ENCODE measurements at regions not wholly inside any gene's neighbourhood (a gene's known extent, or its start where the extent isn't known, plus 50 kb on each side); places are given as distances from the start of the nearest gene placed in this dataset.

DNA sequence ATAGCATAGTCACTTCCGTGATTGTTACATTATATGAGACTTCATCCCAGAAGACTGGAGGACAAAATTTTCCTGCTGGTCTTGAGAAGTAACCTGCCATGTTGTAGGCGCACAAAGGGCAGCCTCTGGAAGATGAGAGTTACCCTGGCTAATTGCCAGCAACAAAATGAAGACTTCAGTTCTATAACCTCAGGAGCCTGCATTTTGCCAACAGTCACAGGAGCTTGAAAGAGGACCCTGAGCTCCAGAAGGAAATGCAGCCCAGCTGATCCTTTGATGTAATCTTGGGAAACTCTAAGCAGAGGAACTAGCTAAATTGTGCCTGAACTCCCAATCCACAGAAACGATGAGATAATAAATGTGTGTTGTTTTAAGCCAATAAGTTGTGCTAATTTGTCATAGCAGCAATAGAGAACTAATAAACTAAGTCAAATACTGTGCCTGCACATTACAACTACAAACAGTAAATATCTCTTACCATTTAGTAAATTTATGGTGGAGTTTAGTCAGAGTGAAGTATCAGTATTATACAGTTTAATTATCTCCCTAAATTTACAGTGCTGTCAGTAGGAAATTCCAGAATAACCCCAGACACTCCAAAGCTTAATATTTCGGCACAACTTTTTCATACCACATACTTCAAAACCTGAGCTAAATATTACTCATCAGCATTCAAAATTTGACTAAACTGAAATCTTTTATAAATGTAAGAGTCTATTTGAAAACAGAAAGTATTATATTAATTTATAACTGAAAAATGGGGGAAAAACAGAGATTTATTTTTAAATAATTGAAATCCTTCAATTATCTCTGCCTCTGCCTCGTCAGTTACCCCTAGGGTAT is 90.1 kb upstream of the MAPK10 start:
- H4K91ac ChIP-seq (ENCODE audit: low read depth, low read length, poor library complexity), result no peak overlapping the region
- no peak overlapping the region for H2AFZ ChIP-seq (ENCODE audit: low read length)
- H3K14ac ChIP-seq (ENCODE audit: low read length), result no peak overlapping the region
- no peak overlapping the region for H3K18ac ChIP-seq (ENCODE audit: low read length)
- peaks cover 9 to 19% of the 10 kb centered on the region in 2 donors for H3K4me1 ChIP-seq (ENCODE audit: control insufficient read depth in 2 of 2, insufficient read depth in 1 of 2, low read depth in 1 of 2, low read length in 2 of 2)
- H2BK15ac ChIP-seq (ENCODE audit: low read length), result no peak overlapping the region
- H4K8ac ChIP-seq (ENCODE audit: low read depth, low read length), result no peak overlapping the region
- no peak overlapping the region for H2BK5ac ChIP-seq (ENCODE audit: low read length)
- H3K27ac ChIP-seq (replicated peaks; ENCODE audit: low read length), result peak overlapping the region; percentile 41
- no peaks in the 10 kb centered on the region for H3K79me1 ChIP-seq (ENCODE audit: low read depth, low read length)
- H3K27me3 ChIP-seq (ENCODE audit: control insufficient read depth in 3 of 3, insufficient read depth in 3 of 3, low read depth in 1 of 3, low read length in 3 of 3), result no peaks in the 10 kb centered on the region
- H3K23ac ChIP-seq (ENCODE audit: low read depth, low read length, poor library complexity), result no peak overlapping the region
- no peak overlapping the region for H3K9ac ChIP-seq (ENCODE audit: low read depth, low read length, poor library complexity)
- WGBS, 2 donors (ENCODE audit: extremely low coverage in 2 of 2, insufficient read length in 2 of 2, insufficient replicate concordance in 1 of 2), result no CpG with 5 or more reads among the region's 5 CpGs
- DNase-seq (ENCODE audit: low spot score), result no peak
- H3K4me2 ChIP-seq (ENCODE audit: insufficient read depth, low read length, poor library complexity, severe bottlenecking), result no peak overlapping the region
- H3K9me3 ChIP-seq (replicated peaks in 1 of 2; ENCODE audit: control insufficient read depth in 2 of 2, insufficient read depth in 1 of 2, low read depth in 1 of 2, low read length in 2 of 2), result peaks cover 0 to 22% of the 10 kb centered on the region in 2 donors
- H3K4me3 ChIP-seq (ENCODE audit: low read length in 2 of 2), result no peak overlapping the region
- no peak overlapping the region for H3K4ac ChIP-seq (ENCODE audit: low read length)
- no peak overlapping the region for H2BK12ac ChIP-seq (ENCODE audit: low read length)
- no peak overlapping the region for H2BK120ac ChIP-seq (ENCODE audit: low read depth, low read length)
- H3K36me3 ChIP-seq (replicated peaks in 1 of 2; ENCODE audit: control insufficient read depth in 2 of 2, insufficient read depth in 2 of 2, low read length in 2 of 2), result no peaks in the 10 kb centered on the region
- no peak overlapping the region for H2AK5ac ChIP-seq (ENCODE audit: low read depth, low read length)

- Histone ChIP-seq H3K18ac (ENCODE audit: low read length) (no peak overlapping the region), H3K79me1 (ENCODE audit: low read depth, low read length) (no peaks in the 10 kb centered on the region), H3K36me3 (replicated peaks in 1 of 2; ENCODE audit: control insufficient read depth in 2 of 2, insufficient read depth in 2 of 2, low read length in 2 of 2) (no peaks in the 10 kb centered on the region), H2BK5ac (ENCODE audit: low read length) (no peak overlapping the region), H4K8ac (ENCODE audit: low read depth, low read length) (no peak overlapping the region), H4K91ac (ENCODE audit: low read depth, low read length, poor library complexity) (no peak overlapping the region), H3K4me2 (ENCODE audit: insufficient read depth, low read length, poor library complexity, severe bottlenecking) (no peak overlapping the region), H3K27ac (replicated peaks; ENCODE audit: low read length) (peak overlapping the region; percentile 36), H3K23ac (ENCODE audit: low read depth, low read length, poor library complexity) (no peak overlapping the region), H3K4ac (ENCODE audit: low read length) (no peak overlapping the region), H3K4me1 (ENCODE audit: control insufficient read depth in 2 of 2, insufficient read depth in 1 of 2, low read depth in 1 of 2, low read length in 2 of 2) (peaks cover 9 to 19% of the 10 kb centered on the region in 2 donors), H3K9ac (ENCODE audit: low read depth, low read length, poor library complexity) (no peak overlapping the region), H2BK15ac (ENCODE audit: low read length) (no peak overlapping the region), H3K4me3 (ENCODE audit: low read length in 2 of 2) (no peak overlapping the region), H2AFZ (ENCODE audit: low read length) (peak overlapping the region; percentile 8), H2AK5ac (ENCODE audit: low read depth, low read length) (no peak overlapping the region), H2BK120ac (ENCODE audit: low read depth, low read length) (no peak overlapping the region), H3K27me3 (ENCODE audit: control insufficient read depth in 3 of 3, insufficient read depth in 3 of 3, low read depth in 1 of 3, low read length in 3 of 3) (no peaks in the 10 kb centered on the region), H2BK12ac (ENCODE audit: low read length) (no peak overlapping the region), H3K9me3 (replicated peaks in 1 of 2; ENCODE audit: control insufficient read depth in 2 of 2, insufficient read depth in 1 of 2, low read depth in 1 of 2, low read length in 2 of 2) (peaks cover 0 to 14% of the 10 kb centered on the region in 2 donors), H3K14ac (ENCODE audit: low read length) (no peak overlapping the region)
- DNase-seq (ENCODE audit: low spot score), result no peak
- no CpG with 5 or more reads among the region's 3 CpGs for WGBS, 2 donors (ENCODE audit: extremely low coverage in 2 of 2, insufficient read length in 2 of 2, insufficient replicate concordance in 1 of 2)
Measured at GRCh38 chr4:86450861-86451260, 91.0 kb upstream of the MAPK10 start.

DNA sequence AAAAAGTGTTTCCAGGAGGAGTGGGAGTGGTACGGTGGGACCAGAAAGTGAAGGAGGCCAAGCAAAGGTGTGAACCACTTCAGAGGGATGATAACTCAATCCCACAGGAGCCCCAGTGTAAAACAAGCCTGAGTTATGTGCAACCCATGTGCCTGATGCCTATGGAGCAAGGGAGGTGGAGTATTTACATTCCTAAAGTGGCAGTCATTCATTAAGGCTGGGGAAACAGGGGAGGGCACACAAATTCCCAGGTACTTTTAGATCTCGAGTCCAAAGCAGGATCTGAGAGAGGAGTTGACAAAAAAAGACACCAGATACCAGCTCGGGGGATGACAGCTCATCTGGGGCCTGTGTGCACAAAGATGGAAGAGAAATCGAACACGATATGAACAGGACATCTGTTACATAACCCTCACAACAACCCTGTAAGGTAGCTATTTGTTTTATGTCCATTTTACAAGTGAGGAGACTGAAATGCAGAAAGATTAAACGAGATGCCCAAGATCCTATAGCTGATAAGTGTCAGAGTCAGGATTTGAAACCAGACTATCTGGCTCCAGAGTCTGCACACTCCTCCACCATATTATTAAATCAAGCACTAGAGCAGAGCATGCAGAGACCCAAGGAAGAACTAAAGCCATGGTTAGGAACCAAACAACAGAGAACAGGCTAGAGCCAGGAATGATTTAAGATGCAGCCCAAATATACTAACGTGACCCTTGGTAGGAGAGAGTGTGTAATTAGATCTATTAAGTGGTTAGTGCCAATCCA is 91.9 kb upstream of the MAPK10 start:
- H3K4me1 ChIP-seq (ENCODE audit: control insufficient read depth in 2 of 2, insufficient read depth in 1 of 2, low read depth in 1 of 2, low read length in 2 of 2), result peaks cover 9 to 19% of the 10 kb centered on the region in 2 donors
- no peak overlapping the region for H3K23ac ChIP-seq (ENCODE audit: low read depth, low read length, poor library complexity)
- H2BK15ac ChIP-seq (ENCODE audit: low read length), result no peak overlapping the region
- no peak overlapping the region for H2BK120ac ChIP-seq (ENCODE audit: low read depth, low read length)
- no peak overlapping the region for H4K91ac ChIP-seq (ENCODE audit: low read depth, low read length, poor library complexity)
- no peaks in the 10 kb centered on the region for H3K79me1 ChIP-seq (ENCODE audit: low read depth, low read length)
- H3K9ac ChIP-seq (ENCODE audit: low read depth, low read length, poor library complexity), result no peak overlapping the region
- H3K14ac ChIP-seq (ENCODE audit: low read length), result no peak overlapping the region
- H3K4me3 ChIP-seq (ENCODE audit: low read length in 2 of 2), result no peak overlapping the region
- H2AK5ac ChIP-seq (ENCODE audit: low read depth, low read length), result no peak overlapping the region
- no peak overlapping the region for H2BK5ac ChIP-seq (ENCODE audit: low read length)
- peak overlapping the region; percentile 75 for H3K27ac ChIP-seq (replicated peaks; ENCODE audit: low read length)
- no peaks in the 10 kb centered on the region for H3K36me3 ChIP-seq (replicated peaks in 1 of 2; ENCODE audit: control insufficient read depth in 2 of 2, insufficient read depth in 2 of 2, low read length in 2 of 2)
- H3K27me3 ChIP-seq (ENCODE audit: control insufficient read depth in 3 of 3, insufficient read depth in 3 of 3, low read depth in 1 of 3, low read length in 3 of 3), result no peaks in the 10 kb centered on the region
- no peak overlapping the region for H3K18ac ChIP-seq (ENCODE audit: low read length)
- H2BK12ac ChIP-seq (ENCODE audit: low read length), result no peak overlapping the region
- no peak for DNase-seq (ENCODE audit: low spot score)
- no CpG with 5 or more reads among the region's 7 CpGs for WGBS, 2 donors (ENCODE audit: extremely low coverage in 2 of 2, insufficient read length in 2 of 2, insufficient replicate concordance in 1 of 2)
- H3K9me3 ChIP-seq (replicated peaks in 1 of 2; ENCODE audit: control insufficient read depth in 2 of 2, insufficient read depth in 1 of 2, low read depth in 1 of 2, low read length in 2 of 2), result peaks cover 0 to 19% of the 10 kb centered on the region in 2 donors
- no peak overlapping the region for H3K4ac ChIP-seq (ENCODE audit: low read length)
- no peak overlapping the region for H4K8ac ChIP-seq (ENCODE audit: low read depth, low read length)
- no peak overlapping the region for H3K4me2 ChIP-seq (ENCODE audit: insufficient read depth, low read length, poor library complexity, severe bottlenecking)
- no peak overlapping the region for H2AFZ ChIP-seq (ENCODE audit: low read length)

GRCh38 chr4:86452422-86452891 is 92.6 kb upstream of the MAPK10 start:
- Histone ChIP-seq H3K18ac (ENCODE audit: low read length) (peak overlapping the region; percentile 38), H3K27me3 (ENCODE audit: control insufficient read depth in 3 of 3, insufficient read depth in 3 of 3, low read depth in 1 of 3, low read length in 3 of 3) (no peaks in the 10 kb centered on the region), H3K4me2 (ENCODE audit: insufficient read depth, low read length, poor library complexity, severe bottlenecking) (no peak overlapping the region), H3K36me3 (replicated peaks in 1 of 2; ENCODE audit: control insufficient read depth in 2 of 2, insufficient read depth in 2 of 2, low read length in 2 of 2) (no peaks in the 10 kb centered on the region), H3K14ac (ENCODE audit: low read length) (no peak overlapping the region), H3K23ac (ENCODE audit: low read depth, low read length, poor library complexity) (no peak overlapping the region), H3K79me1 (ENCODE audit: low read depth, low read length) (no peaks in the 10 kb centered on the region), H2BK5ac (ENCODE audit: low read length) (no peak overlapping the region), H3K27ac (replicated peaks; ENCODE audit: low read length) (peak overlapping the region; percentile 38), H3K4me1 (ENCODE audit: control insufficient read depth in 2 of 2, insufficient read depth in 1 of 2, low read depth in 1 of 2, low read length in 2 of 2) (peaks cover 9 to 19% of the 10 kb centered on the region in 2 donors), H2AK5ac (ENCODE audit: low read depth, low read length) (peak overlapping the region; percentile 99), H3K4me3 (ENCODE audit: low read length in 2 of 2) (no peak overlapping the region), H2BK120ac (ENCODE audit: low read depth, low read length) (no peak overlapping the region), H3K9ac (ENCODE audit: low read depth, low read length, poor library complexity) (no peak overlapping the region), H2AFZ (ENCODE audit: low read length) (no peak overlapping the region), H3K9me3 (replicated peaks in 1 of 2; ENCODE audit: control insufficient read depth in 2 of 2, insufficient read depth in 1 of 2, low read depth in 1 of 2, low read length in 2 of 2) (peaks cover 0 to 19% of the 10 kb centered on the region in 2 donors), H4K8ac (ENCODE audit: low read depth, low read length) (no peak overlapping the region), H2BK12ac (ENCODE audit: low read length) (no peak overlapping the region), H4K91ac (ENCODE audit: low read depth, low read length, poor library complexity) (no peak overlapping the region), H2BK15ac (ENCODE audit: low read length) (no peak overlapping the region), H3K4ac (ENCODE audit: low read length) (no peak overlapping the region)
- 100% methylated on average over 2 to 3 of the region's 10 CpGs for WGBS, 2 donors (ENCODE audit: extremely low coverage in 2 of 2, insufficient read length in 2 of 2, insufficient replicate concordance in 1 of 2)
- DNase-seq (ENCODE audit: low spot score), result no peak

Measured in neuronal stem cell (in vitro differentiated cells).